Gastrocnemius medialis (tissue), 4 donors: ENCODE measurements at regions not wholly inside any gene's neighbourhood (a gene's known extent, or its start where the extent isn't known, plus 50 kb on each side); places are given as distances from the start of the nearest gene placed in this dataset.
"Not testable (repeated sequence)": the region's sequence is repeated elsewhere in the genome, so short reads cannot be mapped to it uniquely, and the experiment has no call there.

Source experiments
- ATAC-seq, 2 donors: fragments of 150-250 bp; one replicate each; pipeline ENCODE4 v1.9.1; 2016
- DNase-seq, 2 donors: peaks; one replicate each; pipeline ENCODE4 v3.0.0-alpha.2; 2019
- H3K27ac ChIP-seq, 4 donors: fragments of 200-600 bp; sonication (generic); 1 replicate in 1 of 4; 2 replicates in 3 of 4; pipeline ENCODE4 v1.5.1; 2016 to 2018; ENCODE audit warnings: mild to moderate bottlenecking in 2 of 4, moderate library complexity in 1 of 4
- H3K27me3 ChIP-seq, 3 donors: fragments of 200-600 bp; sonication (generic) in 2 of 3; 1 replicate in 1 of 3; 2 replicates in 2 of 3; pipeline versions ENCODE4 v1.5.1 to v1.6.0; 2016 to 2019; ENCODE audit warnings: mild to moderate bottlenecking in 1 of 3, moderate library complexity in 1 of 3
- H3K36me3 ChIP-seq, 2 donors: fragments of 200-600 bp; sonication (generic) in 1 of 2; one replicate each; pipeline ENCODE4 v1.5.1; 2017 to 2018
- H3K4me1 ChIP-seq, 2 donors: fragments of 200-600 bp; sonication (generic) in 1 of 2; one replicate each; pipeline ENCODE4 v1.5.1; 2016 to 2017; ENCODE audit warnings: mild to moderate bottlenecking in 2 of 2
- H3K4me3 ChIP-seq, 4 donors: fragments of 200-600 bp; sonication (generic) in 3 of 4; 1 replicate in 1 of 4; 2 replicates in 3 of 4; pipeline ENCODE4 v1.5.1; 2016 to 2019; ENCODE audit warnings: mild to moderate bottlenecking in 2 of 4
- H3K9me3 ChIP-seq, 3 donors: fragments of 200-600 bp; sonication (generic) in 2 of 3; 1 replicate in 1 of 3; 2 replicates in 2 of 3; pipeline ENCODE4 v1.5.1; 2016 to 2019
- CTCF ChIP-seq, 5 experiments: fragments of 450-650 bp in 3 of 5; fragments of 200-600 bp in 2 of 5; sonication (generic) in 2 of 5; IDR thresholded peaks in 4 of 5; conservative IDR thresholded peaks in 1 of 5; 1 replicate in 4 of 5; 2 replicates in 1 of 5; pipeline ENCODE4 v1.5.1; 2016 to 2019; ENCODE audit warnings: antibody characterized with exemption in 5 of 5, mild to moderate bottlenecking in 3 of 5, moderate library complexity in 3 of 5
- POLR2A ChIP-seq, 2 donors: fragments of 450-650 bp; IDR thresholded peaks; one replicate each; pipeline ENCODE4 v1.6.1; 2017; ENCODE audit warnings: antibody characterized with exemption in 2 of 2, mild to moderate bottlenecking in 2 of 2, moderate library complexity in 2 of 2
- in situ Hi-C, 4 donors: fragments of 200-750 bp; cut with MboI; loops; one replicate each; pipeline versions ENCODE4 v1.15.0 to v1.8.0; 2017; ENCODE audit warnings: low sequenced_read_pairs in 4 of 4
- intact Hi-C: fragments of 100-400 bp; cut with DNase I; formaldehyde crosslinking; loops from one replicate; pipeline ENCODE4 v1.15.1; 2023; ENCODE audit warnings: low total_unique reads

GRCh38 chr10:64873088-64873487 lies 1351.9 kb downstream of the REEP3 start:
- Histone ChIP-seq H3K9me3 (no peaks in the 10 kb centered on the region), H3K27ac (no peak overlapping the region), H3K4me1 (no peaks in the 10 kb centered on the region), H3K4me3 (no peak overlapping the region), H3K36me3 (no peaks in the 10 kb centered on the region), H3K27me3 (no peaks in the 10 kb centered on the region)
- intact Hi-C loops: no loop called here
- no peak for ATAC-seq
- in situ Hi-C loops: no loop called here
- DNase-seq: no peak
- TF ChIP-seq POLR2A (IDR thresholded peaks at IDR 0.05) (no peak), CTCF (IDR thresholded peaks at IDR 0.05 in 4 of 5, conservative IDR thresholded peaks at IDR 0.05 in 1 of 5) (no peak)

GRCh38 chr10:64873959-64874358 lies 1352.8 kb downstream of the REEP3 start:
- intact Hi-C loops: no loop called here
- Histone ChIP-seq H3K4me3 (no peak overlapping the region), H3K4me1 (no peaks in the 10 kb centered on the region), H3K36me3 (no peaks in the 10 kb centered on the region), H3K27me3 (no peaks in the 10 kb centered on the region), H3K9me3 (no peaks in the 10 kb centered on the region), H3K27ac (no peak overlapping the region)
- TF ChIP-seq CTCF (IDR thresholded peaks at IDR 0.05 in 4 of 5, conservative IDR thresholded peaks at IDR 0.05 in 1 of 5) (no peak), POLR2A (IDR thresholded peaks at IDR 0.05) (no peak)
- in situ Hi-C loops: no loop called here
- ATAC-seq: no peak
- no peak for DNase-seq

- in situ Hi-C loops: no loop called here
- intact Hi-C loops: no loop called here
- Histone ChIP-seq H3K27ac (no peak overlapping the region), H3K36me3 (no peaks in the 10 kb centered on the region), H3K27me3 (no peaks in the 10 kb centered on the region), H3K4me1 (no peaks in the 10 kb centered on the region), H3K4me3 (no peak overlapping the region), H3K9me3 (no peaks in the 10 kb centered on the region)
- ATAC-seq: no peak
- TF ChIP-seq CTCF (IDR thresholded peaks at IDR 0.05 in 4 of 5, conservative IDR thresholded peaks at IDR 0.05 in 1 of 5) (no peak), POLR2A (IDR thresholded peaks at IDR 0.05) (no peak)
- DNase-seq: no peak
Measured at GRCh38 chr10:64880546-64880945, 1359.3 kb downstream of the REEP3 start.

- DNase-seq (no peak), ATAC-seq (no peak)
- Histone ChIP-seq H3K9me3 (no peaks in the 10 kb centered on the region), H3K27ac (no peak overlapping the region), H3K4me3 (no peak overlapping the region), H3K36me3 (no peaks in the 10 kb centered on the region), H3K4me1 (no peaks in the 10 kb centered on the region), H3K27me3 (no peaks in the 10 kb centered on the region)
- TF ChIP-seq POLR2A (IDR thresholded peaks at IDR 0.05) (no peak), CTCF (IDR thresholded peaks at IDR 0.05 in 4 of 5, conservative IDR thresholded peaks at IDR 0.05 in 1 of 5) (no peak)
- in situ Hi-C loops (no loop called here), intact Hi-C loops (no loop called here)
Measured at GRCh38 chr10:64881257-64881656, 1360.1 kb downstream of the REEP3 start.

- DNase-seq (no peak), ATAC-seq (no peak)
- Histone ChIP-seq H3K36me3 (no peaks in the 10 kb centered on the region), H3K9me3 (no peaks in the 10 kb centered on the region), H3K27ac (no peak overlapping the region), H3K4me3 (no peak overlapping the region), H3K4me1 (no peaks in the 10 kb centered on the region), H3K27me3 (no peaks in the 10 kb centered on the region)
- intact Hi-C loops (no loop called here), in situ Hi-C loops (no loop called here)
- TF ChIP-seq POLR2A (IDR thresholded peaks at IDR 0.05) (no peak), CTCF (IDR thresholded peaks at IDR 0.05 in 4 of 5, conservative IDR thresholded peaks at IDR 0.05 in 1 of 5) (no peak)
Measured at GRCh38 chr10:64896582-64896981, 1375.4 kb downstream of the REEP3 start.

- H3K4me1 ChIP-seq, ATAC-seq, H3K9me3 ChIP-seq, H3K27ac ChIP-seq, DNase-seq, H3K36me3 ChIP-seq, H3K4me3 ChIP-seq, intact Hi-C loops, in situ Hi-C loops, H3K27me3 ChIP-seq: not testable (repeated sequence)
Measured at GRCh38 chr10:64906311-64906710, 1385.1 kb downstream of the REEP3 start.

GRCh38 chr10:64924306-64924705 lies 1403.1 kb downstream of the REEP3 start:
- H3K9me3 ChIP-seq, H3K36me3 ChIP-seq, DNase-seq, H3K4me3 ChIP-seq, in situ Hi-C loops, intact Hi-C loops, H3K27me3 ChIP-seq, H3K4me1 ChIP-seq, H3K27ac ChIP-seq, ATAC-seq: not testable (repeated sequence)
